ENCODE measurements at regions not wholly inside any gene's neighbourhood (a gene's known extent, or its start where the extent isn't known, plus 50 kb on each side); places are given as distances from the start of the nearest gene placed in this dataset.
A peak's percentile ranks its signal among the peaks of the same experiment; 100 is the strongest.

DNA sequence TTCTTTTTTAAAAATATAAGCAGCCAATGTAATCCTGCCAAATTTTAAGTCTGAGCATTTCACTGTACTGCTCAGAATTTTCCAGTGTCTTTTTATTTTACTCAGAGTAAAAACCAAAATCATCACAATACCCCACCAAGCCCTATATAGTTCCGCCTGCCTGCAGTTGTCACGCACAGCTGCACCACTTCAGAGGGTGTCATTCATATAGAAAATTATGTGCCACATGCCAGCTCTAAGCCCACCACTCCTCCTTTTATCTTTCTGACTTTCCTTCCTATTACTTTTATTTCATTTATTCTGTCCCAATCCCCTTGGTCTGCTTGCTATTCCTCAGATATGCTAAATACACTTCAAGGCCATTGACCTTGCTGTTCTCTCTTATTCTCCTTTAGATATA, 233.1 kb upstream of the DPPA4 start:
- Histone ChIP-seq H3K27ac (peak overlapping the region; percentile 90), H3K36me3 (ENCODE audit: insufficient read depth, low read length) (no peaks in the 10 kb centered on the region), H3K4me3 (no peak overlapping the region), H3K9ac (ENCODE audit: insufficient read length) (no peak overlapping the region), H3K9me3 (ENCODE audit: low read depth, low read length) (no peaks in the 10 kb centered on the region)
- DNase-seq (ENCODE audit: low read depth, low spot score): no peak
- no peak for TF ChIP-seq FOXP2 (optimal IDR thresholded peaks at IDR 0.05; ENCODE audit: control extremely low read depth, extremely low read length, insufficient read depth)
- TF ChIP-seq EZH2 (IDR thresholded peaks at IDR 0.05): no peak
- TF ChIP-seq POLR2AphosphoS5 (IDR thresholded peaks at IDR 0.05; ENCODE audit: borderline replicate concordance, low read depth, low read length): no peak

DNA sequence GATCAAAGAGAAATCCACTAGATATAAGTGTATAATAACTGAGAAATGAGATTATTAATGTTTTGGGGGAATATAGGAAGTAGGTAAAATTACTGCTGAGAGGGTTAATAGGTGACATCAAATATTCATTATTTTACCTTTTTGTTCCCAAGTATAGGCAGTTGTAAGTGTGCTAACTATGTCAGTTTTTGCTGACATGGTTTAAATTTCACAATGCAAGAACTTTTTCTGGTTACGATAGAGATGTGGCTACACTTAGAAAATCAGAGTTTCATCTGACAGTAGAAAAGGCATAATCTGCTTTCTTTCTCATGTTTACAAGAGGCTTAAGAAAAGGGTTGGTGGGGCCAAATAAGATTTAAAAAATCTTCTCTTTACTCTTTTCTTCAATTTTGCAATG, 235.0 kb upstream of the DPPA4 start:
- no peak for DNase-seq (ENCODE audit: low read depth, low spot score)
- TF ChIP-seq EZH2 (IDR thresholded peaks at IDR 0.05) (no peak), POLR2AphosphoS5 (IDR thresholded peaks at IDR 0.05; ENCODE audit: borderline replicate concordance, low read depth, low read length) (no peak), FOXP2 (optimal IDR thresholded peaks at IDR 0.05; ENCODE audit: control extremely low read depth, extremely low read length, insufficient read depth) (no peak)
- H3K9ac ChIP-seq (ENCODE audit: insufficient read length): no peak overlapping the region
- H3K9me3 ChIP-seq (ENCODE audit: low read depth, low read length): no peaks in the 10 kb centered on the region
- no peak overlapping the region for H3K27ac ChIP-seq
- no peak overlapping the region for H3K4me3 ChIP-seq
- H3K36me3 ChIP-seq (ENCODE audit: insufficient read depth, low read length): no peaks in the 10 kb centered on the region

DNA sequence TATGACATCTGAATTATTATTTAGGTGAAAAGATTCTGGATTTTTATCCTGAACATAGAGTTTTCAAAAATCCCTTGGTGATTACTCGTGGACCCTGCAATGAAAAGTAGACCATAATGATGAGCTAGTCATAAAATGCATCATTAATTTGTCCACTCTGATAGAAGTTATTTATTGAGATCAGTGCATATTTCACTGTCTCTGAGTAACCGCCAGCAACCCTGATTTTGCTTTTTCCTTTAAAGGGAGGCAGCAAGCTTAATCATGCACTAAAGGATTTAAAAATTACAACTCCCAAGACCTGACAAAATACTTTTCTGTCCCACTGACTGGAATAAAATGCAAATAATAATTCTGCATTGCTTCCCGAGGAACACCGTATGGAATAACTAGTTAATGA, 259.6 kb upstream of the DPPA4 start:
- no peak overlapping the region for H3K4me3 ChIP-seq
- H3K27ac ChIP-seq: no peak overlapping the region
- H3K9ac ChIP-seq (ENCODE audit: insufficient read length): no peak overlapping the region
- TF ChIP-seq POLR2AphosphoS5 (IDR thresholded peaks at IDR 0.05; ENCODE audit: borderline replicate concordance, low read depth, low read length): no peak
- no peak for TF ChIP-seq EZH2 (IDR thresholded peaks at IDR 0.05)
- TF ChIP-seq FOXP2 (optimal IDR thresholded peaks at IDR 0.05; ENCODE audit: control extremely low read depth, extremely low read length, insufficient read depth): no peak
- H3K36me3 ChIP-seq (ENCODE audit: insufficient read depth, low read length): no peaks in the 10 kb centered on the region
- DNase-seq (ENCODE audit: low read depth, low spot score): no peak
- H3K9me3 ChIP-seq (ENCODE audit: low read depth, low read length): peaks cover 3% of the 10 kb centered on the region; the same call in 1 of the 2 replicates

DNA sequence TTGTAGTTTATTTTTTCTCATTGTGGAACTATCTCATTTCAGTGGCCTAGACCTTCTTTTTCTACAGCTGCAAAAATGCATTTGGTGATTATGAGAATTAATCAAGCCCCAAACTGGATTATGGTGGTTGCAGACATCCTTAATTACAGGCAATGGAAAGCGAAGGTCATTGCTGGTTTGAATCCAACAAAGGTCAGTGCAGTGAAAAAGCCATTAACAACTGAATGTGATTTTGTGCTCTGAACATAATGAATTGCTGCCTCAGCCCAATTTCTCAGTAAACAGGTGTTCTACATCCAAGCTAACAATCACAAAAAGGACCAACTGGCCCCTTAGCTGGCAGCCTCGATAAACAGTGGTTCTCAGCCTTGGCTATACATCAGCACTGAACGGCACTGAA, 260.1 kb upstream of the DPPA4 start:
- Histone ChIP-seq H3K9me3 (ENCODE audit: low read depth, low read length) (peaks cover 3% of the 10 kb centered on the region; the same call in 1 of the 2 replicates), H3K27ac (no peak overlapping the region), H3K36me3 (ENCODE audit: insufficient read depth, low read length) (no peaks in the 10 kb centered on the region), H3K9ac (ENCODE audit: insufficient read length) (no peak overlapping the region), H3K4me3 (no peak overlapping the region)
- no peak for TF ChIP-seq POLR2AphosphoS5 (IDR thresholded peaks at IDR 0.05; ENCODE audit: borderline replicate concordance, low read depth, low read length)
- no peak for TF ChIP-seq FOXP2 (optimal IDR thresholded peaks at IDR 0.05; ENCODE audit: control extremely low read depth, extremely low read length, insufficient read depth)
- TF ChIP-seq EZH2 (IDR thresholded peaks at IDR 0.05): no peak
- no peak for DNase-seq (ENCODE audit: low read depth, low spot score)

DNA sequence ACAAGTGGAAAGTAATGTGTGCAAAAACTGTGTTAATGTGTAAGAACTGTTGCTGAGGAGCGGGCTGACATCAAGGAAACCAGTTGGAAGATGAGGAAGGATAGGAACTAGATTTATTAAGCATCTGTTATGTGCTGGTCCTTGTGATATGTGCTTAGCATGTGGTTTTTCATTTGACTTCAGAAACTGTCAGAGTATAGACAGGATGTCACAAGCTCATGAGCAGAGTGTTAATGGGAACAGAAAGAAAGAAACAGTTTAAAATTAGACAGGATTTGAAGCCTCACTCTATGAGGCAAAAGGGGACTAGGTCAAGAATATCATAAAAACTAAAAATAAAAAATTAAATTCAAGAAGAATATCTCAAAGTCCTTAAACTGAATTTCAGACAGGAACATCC, 270.6 kb upstream of the DPPA4 start:
- no peak overlapping the region for H3K9ac ChIP-seq (ENCODE audit: insufficient read length)
- no peaks in the 10 kb centered on the region for H3K36me3 ChIP-seq (ENCODE audit: insufficient read depth, low read length)
- DNase-seq (ENCODE audit: low read depth, low spot score): no peak
- TF ChIP-seq EZH2 (IDR thresholded peaks at IDR 0.05) (no peak), FOXP2 (optimal IDR thresholded peaks at IDR 0.05; ENCODE audit: control extremely low read depth, extremely low read length, insufficient read depth) (no peak), POLR2AphosphoS5 (IDR thresholded peaks at IDR 0.05; ENCODE audit: borderline replicate concordance, low read depth, low read length) (no peak)
- no peak overlapping the region for H3K27ac ChIP-seq
- H3K9me3 ChIP-seq (ENCODE audit: low read depth, low read length): no peaks in the 10 kb centered on the region
- H3K4me3 ChIP-seq: no peak overlapping the region

DNA sequence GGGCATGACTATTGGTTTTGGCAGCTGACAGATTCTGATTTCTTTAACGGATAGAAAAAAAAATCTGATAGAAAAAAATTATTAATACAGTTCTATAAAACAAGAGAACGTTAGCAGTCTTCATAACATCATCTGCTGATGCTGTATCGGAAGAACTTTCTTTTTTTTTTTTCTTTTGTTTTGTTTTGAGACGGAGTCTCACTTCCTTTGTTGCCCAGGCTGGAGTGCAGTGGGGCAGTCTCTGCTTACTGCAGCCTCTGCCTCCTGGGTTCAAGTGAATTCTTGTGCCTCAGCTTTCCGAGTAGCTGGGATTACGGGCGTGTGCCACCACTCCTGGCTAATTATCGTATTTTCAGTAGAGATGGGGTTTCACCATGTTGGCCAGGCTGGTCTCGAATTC, 271.2 kb upstream of the DPPA4 start:
- DNase-seq (ENCODE audit: low read depth, low spot score): no peak
- no peak for TF ChIP-seq POLR2AphosphoS5 (IDR thresholded peaks at IDR 0.05; ENCODE audit: borderline replicate concordance, low read depth, low read length)
- no peaks in the 10 kb centered on the region for H3K36me3 ChIP-seq (ENCODE audit: insufficient read depth, low read length)
- H3K4me3 ChIP-seq: no peak overlapping the region
- H3K27ac ChIP-seq: no peak overlapping the region
- H3K9me3 ChIP-seq (ENCODE audit: low read depth, low read length): no peaks in the 10 kb centered on the region
- H3K9ac ChIP-seq (ENCODE audit: insufficient read length): no peak overlapping the region

DNA sequence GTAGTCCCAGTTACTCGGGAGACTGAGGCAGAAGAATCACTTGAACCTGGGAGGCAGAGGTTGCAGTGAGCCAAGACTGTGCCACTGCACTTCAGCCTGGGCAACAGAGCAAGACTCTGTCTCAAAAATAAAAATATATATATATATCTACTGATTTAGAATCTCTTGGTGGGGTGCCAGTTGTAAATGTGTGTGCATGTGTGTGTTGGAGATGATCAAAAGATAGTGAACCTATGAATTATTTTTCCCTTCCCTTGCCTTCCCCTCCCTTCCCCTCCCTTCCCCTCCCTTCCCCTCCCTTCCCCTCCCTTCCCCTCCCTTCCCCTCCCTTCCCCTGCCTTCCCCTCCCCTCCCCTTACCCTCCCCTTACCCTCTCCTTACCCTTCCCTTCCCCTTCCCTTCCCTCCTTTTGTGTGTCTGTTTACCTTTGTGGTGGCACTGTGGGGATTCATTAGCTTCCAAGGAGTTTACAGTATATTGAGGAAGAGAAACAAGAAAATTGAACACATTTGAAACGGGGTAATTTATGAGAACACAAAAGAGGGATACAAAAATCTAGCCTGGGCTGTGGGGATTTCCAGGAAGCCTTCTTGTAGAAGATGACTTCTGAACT, 281.5 kb upstream of the DPPA4 start:
- TF ChIP-seq FOXP2 (optimal IDR thresholded peaks at IDR 0.05; ENCODE audit: control extremely low read depth, extremely low read length, insufficient read depth) (no peak), EZH2 (IDR thresholded peaks at IDR 0.05) (no peak), POLR2AphosphoS5 (IDR thresholded peaks at IDR 0.05; ENCODE audit: borderline replicate concordance, low read depth, low read length) (no peak)
- no peaks in the 10 kb centered on the region for H3K36me3 ChIP-seq (ENCODE audit: insufficient read depth, low read length)
- H3K9ac ChIP-seq (ENCODE audit: insufficient read length): no peak overlapping the region
- DNase-seq (ENCODE audit: low read depth, low spot score): no peak
- no peak overlapping the region for H3K27ac ChIP-seq
- no peak overlapping the region for H3K4me3 ChIP-seq
- no peaks in the 10 kb centered on the region for H3K9me3 ChIP-seq (ENCODE audit: low read depth, low read length)

DNA sequence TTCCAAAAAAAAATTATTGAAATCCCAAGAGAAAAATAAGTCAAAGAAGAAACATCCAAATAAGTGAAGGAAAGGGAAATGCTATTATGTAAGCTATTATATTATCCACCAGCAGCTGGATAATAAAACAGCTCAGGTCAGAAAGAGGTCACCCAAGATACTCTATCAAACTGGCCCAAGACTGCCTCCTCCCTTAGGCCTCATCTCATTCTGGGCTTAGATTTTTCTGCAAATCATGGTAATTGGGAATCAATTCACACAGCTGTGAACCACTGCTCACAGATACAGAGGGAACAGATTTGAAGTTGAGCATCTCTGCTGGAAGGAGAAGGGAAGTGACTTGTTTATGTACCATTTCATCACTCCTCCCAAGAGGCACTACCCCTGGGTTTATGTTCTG, 294.6 kb upstream of the DPPA4 start:
- no peak for TF ChIP-seq FOXP2 (optimal IDR thresholded peaks at IDR 0.05; ENCODE audit: control extremely low read depth, extremely low read length, insufficient read depth)
- no peak for TF ChIP-seq POLR2AphosphoS5 (IDR thresholded peaks at IDR 0.05; ENCODE audit: borderline replicate concordance, low read depth, low read length)
- no peak for TF ChIP-seq EZH2 (IDR thresholded peaks at IDR 0.05)
- Histone ChIP-seq H3K36me3 (ENCODE audit: insufficient read depth, low read length) (no peaks in the 10 kb centered on the region), H3K9me3 (ENCODE audit: low read depth, low read length) (no peaks in the 10 kb centered on the region), H3K4me3 (no peak overlapping the region), H3K9ac (ENCODE audit: insufficient read length) (no peak overlapping the region), H3K27ac (no peak overlapping the region)
- no peak for DNase-seq (ENCODE audit: low read depth, low spot score)

DNA sequence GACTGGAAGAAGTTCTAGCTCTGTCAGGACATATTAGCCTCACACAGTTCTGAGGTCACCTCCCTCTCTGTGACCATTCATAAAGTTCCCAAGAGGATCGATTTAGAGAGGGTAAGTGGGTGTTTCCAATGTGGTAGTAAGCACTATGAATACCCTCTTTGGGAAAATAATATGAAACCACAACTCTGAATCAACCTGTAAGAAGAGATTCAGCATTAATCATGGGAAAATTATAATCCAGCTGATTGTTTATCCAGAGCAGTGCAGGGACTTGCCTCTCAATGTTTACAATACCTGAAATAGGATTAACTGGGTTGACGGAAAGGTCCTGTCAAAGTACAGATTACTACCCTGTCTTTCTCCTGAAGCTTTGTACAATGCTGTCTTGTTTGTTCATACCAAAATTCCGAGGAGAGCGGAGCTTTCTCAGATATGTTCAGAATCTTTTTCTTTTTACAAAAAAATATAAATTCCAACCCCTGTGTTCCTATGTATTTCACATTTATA, 302.9 kb upstream of the DPPA4 start:
- TF ChIP-seq EZH2 (IDR thresholded peaks at IDR 0.05) (no peak), FOXP2 (optimal IDR thresholded peaks at IDR 0.05; ENCODE audit: control extremely low read depth, extremely low read length, insufficient read depth) (no peak), POLR2AphosphoS5 (IDR thresholded peaks at IDR 0.05; ENCODE audit: borderline replicate concordance, low read depth, low read length) (no peak)
- no peak for DNase-seq (ENCODE audit: low read depth, low spot score)
- H3K9ac ChIP-seq (ENCODE audit: insufficient read length): no peak overlapping the region

More for the DNA sequence above, 302.9 kb upstream of the DPPA4 start:
- Histone ChIP-seq H3K4me3 (no peak overlapping the region), H3K27ac (no peak overlapping the region), H3K36me3 (ENCODE audit: insufficient read depth, low read length) (no peaks in the 10 kb centered on the region), H3K9me3 (ENCODE audit: low read depth, low read length) (no peaks in the 10 kb centered on the region)

All from SK-N-MC (cell line).